ENCODE measurements at regions not wholly inside any gene's neighbourhood (a gene's known extent, or its start where the extent isn't known, plus 50 kb on each side); places are given as distances from the start of the nearest gene placed in this dataset.

- TF ChIP-seq POLR2A (IDR thresholded peaks at IDR 0.05) (no peak), CTCF (IDR thresholded peaks at IDR 0.05) (no peak), POLR2AphosphoS5 (IDR thresholded peaks at IDR 0.05) (no peak), EP300 (IDR thresholded peaks at IDR 0.05) (no peak)
Measured at GRCh38 chr5:3373391-3373790, 222.2 kb upstream of the IRX1 start.
